GM23338 (cell line): ENCODE measurements at regions not wholly inside any gene's neighbourhood (a gene's known extent, or its start where the extent isn't known, plus 50 kb on each side); places are given as distances from the start of the nearest gene placed in this dataset.

ENCODE experiments used
- ATAC-seq: fragments of 200-7000 bp; cut with Tn5 transposase; 3 replicates; pipeline ENCODE4 v1.9.1; 2020
- DNase-seq: peaks from one replicate; pipeline ENCODE4 v3.0.0-alpha.2; 2015; ENCODE audit warnings: low spot score
- H2AFZ ChIP-seq: fragments of 200-600 bp; sonication (generic); 2 replicates; pipeline ENCODE4 v1.8.0; 2016; ENCODE audit warnings: antibody characterized with exemption, mild to moderate bottlenecking, moderate library complexity
- H3F3A ChIP-seq: fragments of 200-600 bp; sonication (generic); replicated peaks from 2 replicates; pipeline ENCODE4 v1.8.0; 2017; ENCODE audit warnings: antibody characterized with exemption, mixed run types, low read depth
- H3K27ac ChIP-seq: fragments of 200-600 bp; sonication (generic); 2 replicates; pipeline ENCODE4 v1.6.1; 2016; ENCODE audit warnings: low read depth
- H3K27me3 ChIP-seq: fragments of 200-600 bp; sonication (generic); 2 replicates; pipeline ENCODE4 v1.8.0; 2016; ENCODE audit warnings: mild to moderate bottlenecking, mixed run types, moderate library complexity; ENCODE audit not compliant: insufficient read depth
- H3K36me3 ChIP-seq: fragments of 200-600 bp; sonication (generic); 2 replicates; pipeline ENCODE4 v1.8.0; 2016; ENCODE audit warnings: mild to moderate bottlenecking; ENCODE audit not compliant: insufficient read depth
- H3K4me1 ChIP-seq: fragments of 200-600 bp; sonication (generic); 2 replicates; pipeline ENCODE4 v1.8.0; 2016; ENCODE audit warnings: mild to moderate bottlenecking, moderate library complexity; ENCODE audit not compliant: insufficient read depth
- H3K4me2 ChIP-seq: fragments of 200-600 bp; sonication (generic); 2 replicates; pipeline ENCODE4 v1.7.1; 2017; ENCODE audit warnings: mixed run types
- H3K4me3 ChIP-seq: fragments of 200-600 bp; sonication (generic); 2 replicates; pipeline ENCODE4 v1.6.1; 2016; ENCODE audit warnings: mixed run types
- H3K79me2 ChIP-seq: fragments of 200-600 bp; sonication (generic); replicated peaks from 2 replicates; pipeline ENCODE4 v1.8.0; 2017; ENCODE audit warnings: mild to moderate bottlenecking; ENCODE audit not compliant: insufficient read depth
- H3K9me2 ChIP-seq: fragments of 200-600 bp; sonication (generic); 2 replicates; pipeline ENCODE4 v1.8.0; 2017; ENCODE audit not compliant: insufficient read depth
- H4K20me1 ChIP-seq: fragments of 200-600 bp; sonication (generic); replicated peaks from 2 replicates; pipeline ENCODE4 v1.8.0; 2017; ENCODE audit warnings: mild to moderate bottlenecking; ENCODE audit not compliant: insufficient read depth
- H3K27ac Mint-ChIP-seq: 2 replicates; pipeline ENCODE4 v1.8.0; 2020; ENCODE audit warnings: inconsistent platforms, mild to moderate bottlenecking, moderate library complexity, mixed read lengths
- H3K27me3 Mint-ChIP-seq: 3 replicates; pipeline ENCODE4 v1.8.0; 2022; ENCODE audit warnings: low read depth, mild to moderate bottlenecking, moderate library complexity, mixed read lengths, inconsistent platforms; ENCODE audit not compliant: insufficient read depth, poor library complexity
- H3K36me3 Mint-ChIP-seq: 3 replicates; pipeline ENCODE4 v1.8.0; 2021; ENCODE audit warnings: low read depth, mild to moderate bottlenecking, inconsistent platforms, moderate library complexity, mixed read lengths
- H3K4me1 Mint-ChIP-seq: 3 replicates; pipeline ENCODE4 v1.8.0; 2020; ENCODE audit warnings: mild to moderate bottlenecking, inconsistent platforms, mixed read lengths
- H3K4me3 Mint-ChIP-seq: 3 replicates; pipeline ENCODE4 v1.8.0; 2021; ENCODE audit warnings: moderate library complexity, mild to moderate bottlenecking, inconsistent platforms, mixed read lengths
- H3K9me3 Mint-ChIP-seq: 3 replicates; pipeline ENCODE4 v1.8.0; 2020; ENCODE audit warnings: moderate library complexity, mild to moderate bottlenecking, inconsistent platforms, mixed read lengths
- CREB1 ChIP-seq: fragments of 250-450 bp; sonication (Bioruptor Pico); IDR thresholded peaks from 2 replicates; pipeline ENCODE4 v1.5.0; 2020; ENCODE audit warnings: low read depth, mild to moderate bottlenecking, moderate library complexity
- EZH2 ChIP-seq: fragments of 200-600 bp; sonication (generic); IDR thresholded peaks from one replicate; pipeline ENCODE4 v1.8.0; 2017; ENCODE audit warnings: antibody characterized with exemption, mild to moderate bottlenecking, low read depth; ENCODE audit not compliant: unreplicated experiment
- EZH2phosphoT487 ChIP-seq: fragments of 200-600 bp; sonication (generic); IDR thresholded peaks from one replicate; pipeline ENCODE4 v1.8.1; 2018; ENCODE audit warnings: antibody characterized with exemption; ENCODE audit not compliant: unreplicated experiment
- JUNB ChIP-seq: IDR thresholded peaks from one replicate; pipeline ENCODE4 v1.6.1; 2016; ENCODE audit warnings: antibody characterized with exemption; ENCODE audit not compliant: unreplicated experiment
- NANOG ChIP-seq: IDR thresholded peaks from 2 replicates; pipeline ENCODE4 v1.6.1; 2016; ENCODE audit warnings: antibody characterized with exemption, borderline replicate concordance
- POLR2AphosphoS5 ChIP-seq: IDR thresholded peaks from 2 replicates; pipeline ENCODE4 v1.6.1; 2016; ENCODE audit warnings: antibody characterized with exemption, low read depth
- STAT1 ChIP-seq: IDR thresholded peaks from one replicate; pipeline ENCODE4 v1.6.1; 2016; ENCODE audit warnings: antibody characterized with exemption; ENCODE audit not compliant: unreplicated experiment
- ZNF114 ChIP-seq: fragments of 250-450 bp; sonication (Bioruptor Pico); IDR thresholded peaks from 2 replicates; pipeline ENCODE4 v1.5.0; 2020; ENCODE audit warnings: mild to moderate bottlenecking, moderate library complexity
- ZNF331 ChIP-seq: fragments of 250-450 bp; sonication (Bioruptor Pico); IDR thresholded peaks from 2 replicates; pipeline ENCODE4 v1.5.0; 2020; ENCODE audit warnings: low read depth, mild to moderate bottlenecking, moderate library complexity
- TF ChIP-seq, protein P1 (sequence below), 2 experiments: fragments of 200-600 bp in 1 of 2; sonication (generic) in 1 of 2; conservative IDR thresholded peaks; 2 replicates each; pipeline versions ENCODE4 v1.5.1 to v1.6.1; 2016 to 2017; ENCODE audit warnings: antibody characterized with exemption in 2 of 2, low read depth in 2 of 2, mild to moderate bottlenecking in 2 of 2, moderate library complexity in 1 of 2
- TF ChIP-seq, protein P2 (sequence below): IDR thresholded peaks from one replicate; pipeline ENCODE4 v1.6.1; 2018; ENCODE audit warnings: antibody characterized with exemption; ENCODE audit not compliant: unreplicated experiment
- TF ChIP-seq, protein P3 (sequence below): IDR thresholded peaks from 2 replicates; pipeline ENCODE4 v1.6.1; 2016; ENCODE audit warnings: antibody characterized with exemption
- TF ChIP-seq, protein P4 (sequence below): fragments of 250-450 bp; sonication (Bioruptor Pico); IDR thresholded peaks from 2 replicates; pipeline ENCODE4 v1.5.0; 2020; ENCODE audit warnings: mild to moderate bottlenecking, moderate library complexity

DNA sequence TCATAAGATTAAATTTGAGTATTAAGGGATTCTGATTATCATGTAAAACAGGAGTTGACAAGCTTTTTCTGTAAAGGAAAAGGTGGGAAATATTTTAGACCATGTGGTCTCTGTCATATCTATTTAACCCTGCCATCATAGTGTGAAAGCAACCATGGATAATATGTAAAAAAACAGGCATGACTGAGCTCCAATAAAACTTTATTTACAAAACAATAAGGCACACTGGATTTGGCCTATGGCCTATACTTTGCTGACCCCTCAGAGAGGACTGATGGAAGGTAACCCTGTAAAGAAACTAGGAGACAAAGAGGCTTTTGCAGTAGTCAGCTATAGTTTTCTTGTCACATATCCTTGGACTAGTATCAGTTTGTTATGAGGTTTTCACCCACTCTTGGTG is 130.5 kb upstream of the CDK13 start:
- H3K79me2 ChIP-seq: no peaks in the 10 kb centered on the region
- no peaks in the 10 kb centered on the region for H3K9me3 Mint-ChIP-seq

More for the DNA sequence above, 130.5 kb upstream of the CDK13 start:
- Mint-ChIP-seq H3K27me3 (no peaks in the 10 kb centered on the region), H3K4me1 (no peaks in the 10 kb centered on the region; the same call in 2 of the 3 replicates), H3K4me3 (no peak overlapping the region), H3K27ac (no peak overlapping the region), H3K36me3 (no peaks in the 10 kb centered on the region)
- Histone ChIP-seq H4K20me1 (no peaks in the 10 kb centered on the region; the same call in 1 of the 2 replicates), H3K9me2 (no peaks in the 10 kb centered on the region; the same call in 1 of the 2 replicates), H3K27ac (no peak overlapping the region), H3K27me3 (no peaks in the 10 kb centered on the region), H3F3A (no peaks in the 10 kb centered on the region), H3K4me3 (no peak overlapping the region), H3K4me1 (no peaks in the 10 kb centered on the region), H3K4me2 (no peak overlapping the region), H2AFZ (no peak overlapping the region), H3K36me3 (no peaks in the 10 kb centered on the region)
- TF ChIP-seq, protein P1, sequence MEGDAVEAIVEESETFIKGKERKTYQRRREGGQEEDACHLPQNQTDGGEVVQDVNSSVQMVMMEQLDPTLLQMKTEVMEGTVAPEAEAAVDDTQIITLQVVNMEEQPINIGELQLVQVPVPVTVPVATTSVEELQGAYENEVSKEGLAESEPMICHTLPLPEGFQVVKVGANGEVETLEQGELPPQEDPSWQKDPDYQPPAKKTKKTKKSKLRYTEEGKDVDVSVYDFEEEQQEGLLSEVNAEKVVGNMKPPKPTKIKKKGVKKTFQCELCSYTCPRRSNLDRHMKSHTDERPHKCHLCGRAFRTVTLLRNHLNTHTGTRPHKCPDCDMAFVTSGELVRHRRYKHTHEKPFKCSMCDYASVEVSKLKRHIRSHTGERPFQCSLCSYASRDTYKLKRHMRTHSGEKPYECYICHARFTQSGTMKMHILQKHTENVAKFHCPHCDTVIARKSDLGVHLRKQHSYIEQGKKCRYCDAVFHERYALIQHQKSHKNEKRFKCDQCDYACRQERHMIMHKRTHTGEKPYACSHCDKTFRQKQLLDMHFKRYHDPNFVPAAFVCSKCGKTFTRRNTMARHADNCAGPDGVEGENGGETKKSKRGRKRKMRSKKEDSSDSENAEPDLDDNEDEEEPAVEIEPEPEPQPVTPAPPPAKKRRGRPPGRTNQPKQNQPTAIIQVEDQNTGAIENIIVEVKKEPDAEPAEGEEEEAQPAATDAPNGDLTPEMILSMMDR (conservative IDR thresholded peaks at IDR 0.05; ENCODE audit: low read depth in 2 of 2): no peak
- TF ChIP-seq, protein P2, sequence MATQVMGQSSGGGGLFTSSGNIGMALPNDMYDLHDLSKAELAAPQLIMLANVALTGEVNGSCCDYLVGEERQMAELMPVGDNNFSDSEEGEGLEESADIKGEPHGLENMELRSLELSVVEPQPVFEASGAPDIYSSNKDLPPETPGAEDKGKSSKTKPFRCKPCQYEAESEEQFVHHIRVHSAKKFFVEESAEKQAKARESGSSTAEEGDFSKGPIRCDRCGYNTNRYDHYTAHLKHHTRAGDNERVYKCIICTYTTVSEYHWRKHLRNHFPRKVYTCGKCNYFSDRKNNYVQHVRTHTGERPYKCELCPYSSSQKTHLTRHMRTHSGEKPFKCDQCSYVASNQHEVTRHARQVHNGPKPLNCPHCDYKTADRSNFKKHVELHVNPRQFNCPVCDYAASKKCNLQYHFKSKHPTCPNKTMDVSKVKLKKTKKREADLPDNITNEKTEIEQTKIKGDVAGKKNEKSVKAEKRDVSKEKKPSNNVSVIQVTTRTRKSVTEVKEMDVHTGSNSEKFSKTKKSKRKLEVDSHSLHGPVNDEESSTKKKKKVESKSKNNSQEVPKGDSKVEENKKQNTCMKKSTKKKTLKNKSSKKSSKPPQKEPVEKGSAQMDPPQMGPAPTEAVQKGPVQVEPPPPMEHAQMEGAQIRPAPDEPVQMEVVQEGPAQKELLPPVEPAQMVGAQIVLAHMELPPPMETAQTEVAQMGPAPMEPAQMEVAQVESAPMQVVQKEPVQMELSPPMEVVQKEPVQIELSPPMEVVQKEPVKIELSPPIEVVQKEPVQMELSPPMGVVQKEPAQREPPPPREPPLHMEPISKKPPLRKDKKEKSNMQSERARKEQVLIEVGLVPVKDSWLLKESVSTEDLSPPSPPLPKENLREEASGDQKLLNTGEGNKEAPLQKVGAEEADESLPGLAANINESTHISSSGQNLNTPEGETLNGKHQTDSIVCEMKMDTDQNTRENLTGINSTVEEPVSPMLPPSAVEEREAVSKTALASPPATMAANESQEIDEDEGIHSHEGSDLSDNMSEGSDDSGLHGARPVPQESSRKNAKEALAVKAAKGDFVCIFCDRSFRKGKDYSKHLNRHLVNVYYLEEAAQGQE: no peak
- no peak for TF ChIP-seq STAT1
- TF ChIP-seq NANOG: no peak
- TF ChIP-seq ZNF114 (CRISPR knock-in tag): no peak
- no peak for TF ChIP-seq EZH2phosphoT487
- no peak for TF ChIP-seq JUNB
- no peak for TF ChIP-seq POLR2AphosphoS5
- TF ChIP-seq EZH2: no peak
- TF ChIP-seq CREB1 (CRISPR knock-in tag): no peak
- TF ChIP-seq, protein P3, sequence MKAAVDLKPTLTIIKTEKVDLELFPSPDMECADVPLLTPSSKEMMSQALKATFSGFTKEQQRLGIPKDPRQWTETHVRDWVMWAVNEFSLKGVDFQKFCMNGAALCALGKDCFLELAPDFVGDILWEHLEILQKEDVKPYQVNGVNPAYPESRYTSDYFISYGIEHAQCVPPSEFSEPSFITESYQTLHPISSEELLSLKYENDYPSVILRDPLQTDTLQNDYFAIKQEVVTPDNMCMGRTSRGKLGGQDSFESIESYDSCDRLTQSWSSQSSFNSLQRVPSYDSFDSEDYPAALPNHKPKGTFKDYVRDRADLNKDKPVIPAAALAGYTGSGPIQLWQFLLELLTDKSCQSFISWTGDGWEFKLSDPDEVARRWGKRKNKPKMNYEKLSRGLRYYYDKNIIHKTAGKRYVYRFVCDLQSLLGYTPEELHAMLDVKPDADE: no peak
- no peak for TF ChIP-seq ZNF331 (CRISPR knock-in tag)
- TF ChIP-seq, protein P4, sequence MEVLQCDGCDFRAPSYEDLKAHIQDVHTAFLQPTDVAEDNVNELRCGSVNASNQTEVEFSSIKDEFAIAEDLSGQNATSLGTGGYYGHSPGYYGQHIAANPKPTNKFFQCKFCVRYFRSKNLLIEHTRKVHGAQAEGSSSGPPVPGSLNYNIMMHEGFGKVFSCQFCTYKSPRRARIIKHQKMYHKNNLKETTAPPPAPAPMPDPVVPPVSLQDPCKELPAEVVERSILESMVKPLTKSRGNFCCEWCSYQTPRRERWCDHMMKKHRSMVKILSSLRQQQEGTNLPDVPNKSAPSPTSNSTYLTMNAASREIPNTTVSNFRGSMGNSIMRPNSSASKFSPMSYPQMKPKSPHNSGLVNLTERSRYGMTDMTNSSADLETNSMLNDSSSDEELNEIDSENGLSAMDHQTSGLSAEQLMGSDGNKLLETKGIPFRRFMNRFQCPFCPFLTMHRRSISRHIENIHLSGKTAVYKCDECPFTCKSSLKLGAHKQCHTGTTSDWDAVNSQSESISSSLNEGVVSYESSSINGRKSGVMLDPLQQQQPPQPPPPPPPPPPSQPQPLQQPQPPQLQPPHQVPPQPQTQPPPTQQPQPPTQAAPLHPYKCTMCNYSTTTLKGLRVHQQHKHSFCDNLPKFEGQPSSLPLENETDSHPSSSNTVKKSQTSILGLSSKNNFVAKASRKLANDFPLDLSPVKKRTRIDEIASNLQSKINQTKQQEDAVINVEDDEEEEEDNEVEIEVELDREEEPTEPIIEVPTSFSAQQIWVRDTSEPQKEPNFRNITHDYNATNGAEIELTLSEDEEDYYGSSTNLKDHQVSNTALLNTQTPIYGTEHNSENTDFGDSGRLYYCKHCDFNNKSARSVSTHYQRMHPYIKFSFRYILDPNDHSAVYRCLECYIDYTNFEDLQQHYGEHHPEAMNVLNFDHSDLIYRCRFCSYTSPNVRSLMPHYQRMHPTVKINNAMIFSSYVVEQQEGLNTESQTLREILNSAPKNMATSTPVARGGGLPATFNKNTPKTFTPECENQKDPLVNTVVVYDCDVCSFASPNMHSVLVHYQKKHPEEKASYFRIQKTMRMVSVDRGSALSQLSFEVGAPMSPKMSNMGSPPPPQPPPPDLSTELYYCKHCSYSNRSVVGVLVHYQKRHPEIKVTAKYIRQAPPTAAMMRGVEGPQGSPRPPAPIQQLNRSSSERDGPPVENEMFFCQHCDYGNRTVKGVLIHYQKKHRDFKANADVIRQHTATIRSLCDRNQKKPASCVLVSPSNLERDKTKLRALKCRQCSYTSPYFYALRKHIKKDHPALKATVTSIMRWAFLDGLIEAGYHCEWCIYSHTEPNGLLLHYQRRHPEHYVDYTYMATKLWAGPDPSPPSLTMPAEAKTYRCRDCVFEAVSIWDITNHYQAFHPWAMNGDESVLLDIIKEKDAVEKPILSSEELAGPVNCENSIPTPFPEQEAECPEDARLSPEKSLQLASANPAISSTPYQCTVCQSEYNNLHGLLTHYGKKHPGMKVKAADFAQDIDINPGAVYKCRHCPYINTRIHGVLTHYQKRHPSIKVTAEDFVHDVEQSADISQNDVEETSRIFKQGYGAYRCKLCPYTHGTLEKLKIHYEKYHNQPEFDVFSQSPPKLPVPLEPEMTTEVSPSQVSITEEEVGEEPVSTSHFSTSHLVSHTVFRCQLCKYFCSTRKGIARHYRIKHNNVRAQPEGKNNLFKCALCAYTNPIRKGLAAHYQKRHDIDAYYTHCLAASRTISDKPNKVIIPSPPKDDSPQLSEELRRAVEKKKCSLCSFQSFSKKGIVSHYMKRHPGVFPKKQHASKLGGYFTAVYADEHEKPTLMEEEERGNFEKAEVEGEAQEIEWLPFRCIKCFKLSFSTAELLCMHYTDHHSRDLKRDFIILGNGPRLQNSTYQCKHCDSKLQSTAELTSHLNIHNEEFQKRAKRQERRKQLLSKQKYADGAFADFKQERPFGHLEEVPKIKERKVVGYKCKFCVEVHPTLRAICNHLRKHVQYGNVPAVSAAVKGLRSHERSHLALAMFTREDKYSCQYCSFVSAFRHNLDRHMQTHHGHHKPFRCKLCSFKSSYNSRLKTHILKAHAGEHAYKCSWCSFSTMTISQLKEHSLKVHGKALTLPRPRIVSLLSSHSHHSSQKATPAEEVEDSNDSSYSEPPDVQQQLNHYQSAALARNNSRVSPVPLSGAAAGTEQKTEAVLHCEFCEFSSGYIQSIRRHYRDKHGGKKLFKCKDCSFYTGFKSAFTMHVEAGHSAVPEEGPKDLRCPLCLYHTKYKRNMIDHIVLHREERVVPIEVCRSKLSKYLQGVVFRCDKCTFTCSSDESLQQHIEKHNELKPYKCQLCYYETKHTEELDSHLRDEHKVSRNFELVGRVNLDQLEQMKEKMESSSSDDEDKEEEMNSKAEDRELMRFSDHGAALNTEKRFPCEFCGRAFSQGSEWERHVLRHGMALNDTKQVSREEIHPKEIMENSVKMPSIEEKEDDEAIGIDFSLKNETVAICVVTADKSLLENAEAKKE (CRISPR knock-in tag): no peak
- ATAC-seq: no peak
- no peak for DNase-seq
